Glutamatergic neuron (in vitro differentiated cells): ENCODE measurements at regions not wholly inside any gene's neighbourhood (a gene's known extent, or its start where the extent isn't known, plus 50 kb on each side); places are given as distances from the start of the nearest gene placed in this dataset.

Source experiments
- DNase-seq: peaks from one replicate; pipeline ENCODE4 v3.0.0; 2022
- H3K27ac Mint-ChIP-seq: one replicate; pipeline ENCODE4 v1.8.0; 2020; ENCODE audit warnings: mild to moderate bottlenecking, mixed read lengths, inconsistent platforms; ENCODE audit not compliant: unreplicated experiment
- H3K27me3 Mint-ChIP-seq: one replicate; pipeline ENCODE4 v1.8.0; 2020; ENCODE audit warnings: mild to moderate bottlenecking, moderate library complexity, mixed read lengths, inconsistent platforms; ENCODE audit not compliant: unreplicated experiment
- H3K36me3 Mint-ChIP-seq: one replicate; pipeline ENCODE4 v1.8.0; 2020; ENCODE audit warnings: mild to moderate bottlenecking, mixed read lengths, inconsistent platforms; ENCODE audit not compliant: unreplicated experiment
- H3K4me1 Mint-ChIP-seq: one replicate; pipeline ENCODE4 v1.8.0; 2020; ENCODE audit warnings: mild to moderate bottlenecking, low read depth, mixed read lengths, inconsistent platforms; ENCODE audit not compliant: unreplicated experiment
- H3K4me3 Mint-ChIP-seq: one replicate; pipeline ENCODE4 v1.8.0; 2020; ENCODE audit warnings: mild to moderate bottlenecking, mixed read lengths, inconsistent platforms; ENCODE audit not compliant: unreplicated experiment
- H3K9me3 Mint-ChIP-seq: one replicate; pipeline ENCODE4 v1.8.0; 2020; ENCODE audit warnings: mild to moderate bottlenecking, moderate library complexity, mixed read lengths, inconsistent platforms; ENCODE audit not compliant: unreplicated experiment
- TF ChIP-seq, protein P1 (sequence below): fragments of 200-600 bp; sonication (generic); IDR thresholded peaks from one replicate; pipeline ENCODE4 v1.5.0; 2021; ENCODE audit not compliant: partially characterized antibody, unreplicated experiment

DNA sequence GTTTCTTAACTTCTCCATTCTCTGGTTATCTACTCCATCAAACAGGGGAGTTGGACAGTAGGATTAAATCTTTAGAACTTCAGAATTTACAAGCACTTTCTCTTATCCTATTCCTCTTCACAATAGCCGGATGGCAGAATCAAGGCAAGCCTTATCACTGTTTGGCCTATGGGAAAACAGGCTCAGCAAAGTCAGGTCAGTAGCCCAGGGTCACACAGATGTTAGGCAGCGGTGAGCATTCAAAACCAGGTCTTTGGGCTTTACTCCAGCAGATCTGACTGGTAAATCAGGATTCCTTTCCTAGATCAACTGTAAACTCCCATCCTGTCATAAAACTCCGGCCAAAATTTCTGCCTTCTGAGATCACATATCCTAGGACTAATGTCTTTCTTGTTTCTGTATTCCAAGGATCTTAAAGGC, 258.4 kb downstream of the OPA1 start:
- no peak overlapping the region for H3K27ac Mint-ChIP-seq
- H3K36me3 Mint-ChIP-seq, result peaks cover 9% of the 10 kb centered on the region
- TF ChIP-seq, protein P1, sequence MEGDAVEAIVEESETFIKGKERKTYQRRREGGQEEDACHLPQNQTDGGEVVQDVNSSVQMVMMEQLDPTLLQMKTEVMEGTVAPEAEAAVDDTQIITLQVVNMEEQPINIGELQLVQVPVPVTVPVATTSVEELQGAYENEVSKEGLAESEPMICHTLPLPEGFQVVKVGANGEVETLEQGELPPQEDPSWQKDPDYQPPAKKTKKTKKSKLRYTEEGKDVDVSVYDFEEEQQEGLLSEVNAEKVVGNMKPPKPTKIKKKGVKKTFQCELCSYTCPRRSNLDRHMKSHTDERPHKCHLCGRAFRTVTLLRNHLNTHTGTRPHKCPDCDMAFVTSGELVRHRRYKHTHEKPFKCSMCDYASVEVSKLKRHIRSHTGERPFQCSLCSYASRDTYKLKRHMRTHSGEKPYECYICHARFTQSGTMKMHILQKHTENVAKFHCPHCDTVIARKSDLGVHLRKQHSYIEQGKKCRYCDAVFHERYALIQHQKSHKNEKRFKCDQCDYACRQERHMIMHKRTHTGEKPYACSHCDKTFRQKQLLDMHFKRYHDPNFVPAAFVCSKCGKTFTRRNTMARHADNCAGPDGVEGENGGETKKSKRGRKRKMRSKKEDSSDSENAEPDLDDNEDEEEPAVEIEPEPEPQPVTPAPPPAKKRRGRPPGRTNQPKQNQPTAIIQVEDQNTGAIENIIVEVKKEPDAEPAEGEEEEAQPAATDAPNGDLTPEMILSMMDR, result no peak
- no peak for DNase-seq
- H3K9me3 Mint-ChIP-seq, result peaks cover 5% of the 10 kb centered on the region
- no peak overlapping the region for H3K4me3 Mint-ChIP-seq
- H3K4me1 Mint-ChIP-seq, result no peaks in the 10 kb centered on the region
- H3K27me3 Mint-ChIP-seq, result peaks cover 2% of the 10 kb centered on the region

GRCh38 chr3:193851941-193852674, 259.1 kb downstream of the OPA1 start:
- Mint-ChIP-seq H3K4me3 (no peak overlapping the region), H3K27me3 (peaks cover 2% of the 10 kb centered on the region)
- no peak for DNase-seq

GRCh38 chr3:193852901-193853300, 259.9 kb downstream of the OPA1 start:
- no peak overlapping the region for H3K4me3 Mint-ChIP-seq
- DNase-seq, result no peak
- H3K27ac Mint-ChIP-seq, result no peak overlapping the region
- H3K36me3 Mint-ChIP-seq, result peaks cover 5% of the 10 kb centered on the region
- H3K27me3 Mint-ChIP-seq, result peaks cover 2% of the 10 kb centered on the region
- no peaks in the 10 kb centered on the region for H3K4me1 Mint-ChIP-seq
- peaks cover 5% of the 10 kb centered on the region for H3K9me3 Mint-ChIP-seq
- TF ChIP-seq, protein P1, result no peak

More at GRCh38 chr3:193851941-193852674, 259.1 kb downstream of the OPA1 start:
- TF ChIP-seq, protein P1, result no peak
- Mint-ChIP-seq H3K36me3 (peaks cover 5% of the 10 kb centered on the region), H3K27ac (no peak overlapping the region), H3K4me1 (no peaks in the 10 kb centered on the region), H3K9me3 (peaks cover 5% of the 10 kb centered on the region)

DNA sequence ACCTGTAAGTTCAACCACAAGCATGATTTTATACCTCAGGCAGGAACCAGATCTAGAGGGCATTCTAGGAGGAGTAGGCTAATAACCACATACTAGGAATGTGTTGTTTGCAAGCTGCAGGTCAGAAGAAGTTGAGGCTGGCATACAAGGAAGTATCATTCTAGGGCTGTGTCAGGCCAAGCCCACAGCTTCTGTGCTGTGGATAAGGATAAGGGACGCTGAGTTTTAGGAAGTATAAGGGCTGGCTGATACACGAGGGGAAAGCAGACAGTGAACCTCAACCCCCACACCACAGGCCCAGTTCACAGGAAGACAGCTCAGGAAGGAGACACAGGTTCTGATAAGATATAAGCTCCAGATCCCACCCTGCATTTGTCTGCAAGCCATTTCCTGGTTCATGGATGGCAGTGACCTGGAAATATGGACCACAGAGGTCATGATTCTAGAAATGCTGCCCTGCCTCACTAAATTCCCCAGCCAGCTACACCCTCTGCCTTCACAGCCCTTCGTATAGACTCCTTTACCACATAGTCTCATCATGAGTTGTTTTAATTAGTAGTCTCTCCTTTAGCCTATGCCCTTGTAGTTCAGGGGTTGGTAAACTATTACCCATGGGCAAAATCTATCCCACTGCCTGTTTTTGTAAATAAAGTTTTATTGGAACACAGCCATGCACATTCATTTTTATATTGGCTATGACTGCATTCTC, 260.7 kb downstream of the OPA1 start:
- no peak overlapping the region for H3K27ac Mint-ChIP-seq
- peaks cover 5% of the 10 kb centered on the region for H3K36me3 Mint-ChIP-seq
- TF ChIP-seq, protein P1, result no peak
- H3K9me3 Mint-ChIP-seq, result peaks cover 5% of the 10 kb centered on the region
- no peak for DNase-seq
- H3K4me3 Mint-ChIP-seq, result no peak overlapping the region
- no peaks in the 10 kb centered on the region for H3K4me1 Mint-ChIP-seq
- H3K27me3 Mint-ChIP-seq, result peaks cover 2% of the 10 kb centered on the region

DNA sequence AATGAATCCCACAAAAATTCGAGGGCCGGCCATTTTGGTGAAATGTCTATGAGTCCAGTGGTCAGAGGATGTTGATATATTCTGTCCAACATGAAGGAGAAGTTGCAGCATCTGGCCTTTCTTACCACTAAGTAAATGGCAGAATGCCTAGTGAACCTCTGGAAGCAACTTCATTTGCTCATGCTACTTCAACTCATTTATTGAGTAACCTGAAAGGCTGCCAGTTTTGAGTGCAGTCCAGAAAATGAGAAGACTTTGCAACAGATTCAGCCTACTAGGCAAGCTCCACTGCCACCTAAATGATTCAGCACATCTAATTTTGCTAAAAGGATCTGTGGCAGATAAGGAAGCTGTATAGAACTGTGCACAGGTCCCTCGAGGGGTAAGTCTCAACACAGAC, 265.0 kb downstream of the OPA1 start:
- Mint-ChIP-seq H3K27ac (no peak overlapping the region), H3K4me1 (no peaks in the 10 kb centered on the region), H3K4me3 (no peak overlapping the region), H3K9me3 (no peaks in the 10 kb centered on the region), H3K36me3 (no peaks in the 10 kb centered on the region), H3K27me3 (peaks cover 2% of the 10 kb centered on the region)
- no peak for DNase-seq
- TF ChIP-seq, protein P1, result no peak
